ENCODE measurements at regions not wholly inside any gene's neighbourhood (a gene's known extent, or its start where the extent isn't known, plus 50 kb on each side); places are given as distances from the start of the nearest gene placed in this dataset.
A peak's percentile ranks its signal among the peaks of the same experiment; 100 is the strongest.
"Not testable (repeated sequence)": the region's sequence is repeated elsewhere in the genome, so short reads cannot be mapped to it uniquely, and the experiment has no call there.

DNA sequence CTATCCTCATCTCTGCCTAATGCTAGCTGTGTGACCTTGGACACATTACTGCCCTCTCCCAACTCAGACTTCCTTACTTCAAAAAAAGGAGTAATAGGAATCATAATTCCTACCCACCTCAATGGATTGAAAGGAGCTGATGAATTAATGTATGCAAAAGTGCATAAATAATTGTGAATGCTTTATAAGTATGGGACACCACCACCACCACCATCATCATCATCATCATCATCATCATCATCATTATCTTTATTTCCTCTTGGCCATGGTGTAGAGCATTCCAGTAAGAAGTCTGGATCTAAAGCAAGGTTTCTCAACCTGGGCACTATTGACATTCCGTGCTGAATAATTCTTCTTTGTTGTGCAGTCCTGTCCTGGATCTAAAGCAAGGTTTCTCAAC lies 282.5 kb downstream of the MEX3B start:
- no peak for DNase-seq

DNA sequence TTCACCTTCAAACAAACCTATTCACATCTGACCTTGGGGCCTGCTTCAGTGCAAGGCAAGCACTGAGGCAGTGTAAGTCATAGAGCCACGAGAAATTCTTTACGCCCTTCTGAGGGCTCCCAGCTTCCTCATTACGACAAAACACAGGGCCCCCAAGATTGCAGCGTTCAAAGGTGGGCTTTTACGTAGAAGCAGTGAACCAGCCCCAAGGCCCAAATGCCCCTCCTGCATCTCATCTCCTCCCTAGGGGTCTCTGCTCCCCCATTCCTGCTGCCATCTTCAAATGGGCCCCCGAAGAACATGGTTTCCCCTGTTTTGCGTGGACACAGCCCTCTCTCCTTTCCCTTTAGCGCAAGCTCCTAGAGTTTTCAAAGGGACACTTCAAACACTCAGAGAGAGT lies 285.1 kb downstream of the MEX3B start:
- DNase-seq = no peak

DNA sequence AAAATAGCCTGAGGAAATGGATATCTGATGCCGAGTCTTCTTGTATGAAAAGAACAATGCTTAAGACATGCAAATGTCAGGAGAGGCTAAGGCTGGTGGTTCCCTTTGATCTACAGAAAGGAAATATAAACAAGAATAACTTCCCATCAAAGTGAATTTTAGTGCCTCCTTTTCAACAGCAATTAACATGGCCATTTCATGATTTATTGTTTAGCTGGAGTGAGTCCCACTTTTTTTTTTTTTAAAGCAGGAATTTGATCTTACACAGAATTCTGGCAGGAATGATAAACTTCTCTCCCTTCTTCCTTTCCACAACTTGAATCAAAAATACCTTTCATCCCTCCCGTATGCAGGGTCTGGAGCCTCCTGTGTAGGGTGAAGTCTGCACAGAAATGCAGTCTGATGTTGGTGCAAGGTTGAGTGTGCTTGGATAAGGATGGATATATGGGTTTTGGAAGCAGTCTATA lies 287.0 kb downstream of the MEX3B start:
- no peak for DNase-seq

DNA sequence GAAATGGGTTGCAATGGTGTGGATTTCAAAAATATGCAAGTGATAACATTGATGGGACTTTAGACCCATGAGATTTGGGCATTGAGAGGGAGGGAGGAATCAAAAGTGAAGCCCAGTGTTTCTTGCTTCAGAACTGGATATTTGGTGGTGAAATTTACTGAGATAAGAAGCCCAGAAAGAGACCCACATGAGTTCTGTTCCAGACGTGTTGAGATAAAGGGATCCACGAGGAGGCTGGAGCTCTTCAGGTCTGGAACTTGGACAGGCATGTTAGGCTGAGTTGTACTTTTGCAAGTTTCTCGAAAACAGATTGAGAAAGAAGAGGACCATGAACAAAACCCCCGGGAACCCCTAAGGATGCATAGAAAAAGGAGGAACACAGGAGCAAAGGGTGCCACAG lies 290.2 kb downstream of the MEX3B start:
- no peak for DNase-seq

DNA sequence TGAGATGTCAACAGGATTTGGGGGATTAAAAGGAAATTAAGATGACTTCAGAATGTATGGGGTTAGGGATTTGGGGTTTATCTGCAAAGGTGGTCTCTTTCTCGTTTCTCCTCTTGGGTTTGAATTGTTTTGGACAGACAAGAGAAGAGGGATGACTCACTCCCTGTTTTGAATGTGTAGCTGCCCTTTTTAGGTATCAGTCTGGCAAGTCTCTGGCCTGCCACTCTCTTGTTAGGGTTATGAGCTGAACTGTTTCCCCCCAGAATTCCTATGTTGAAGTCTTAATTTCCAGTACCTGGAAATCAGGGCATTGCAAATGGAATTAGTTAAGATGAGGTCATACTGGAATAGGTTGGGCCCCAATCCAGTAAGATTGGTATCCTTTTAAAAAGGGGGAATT lies 291.7 kb downstream of the MEX3B start:
- DNase-seq = no peak

DNA sequence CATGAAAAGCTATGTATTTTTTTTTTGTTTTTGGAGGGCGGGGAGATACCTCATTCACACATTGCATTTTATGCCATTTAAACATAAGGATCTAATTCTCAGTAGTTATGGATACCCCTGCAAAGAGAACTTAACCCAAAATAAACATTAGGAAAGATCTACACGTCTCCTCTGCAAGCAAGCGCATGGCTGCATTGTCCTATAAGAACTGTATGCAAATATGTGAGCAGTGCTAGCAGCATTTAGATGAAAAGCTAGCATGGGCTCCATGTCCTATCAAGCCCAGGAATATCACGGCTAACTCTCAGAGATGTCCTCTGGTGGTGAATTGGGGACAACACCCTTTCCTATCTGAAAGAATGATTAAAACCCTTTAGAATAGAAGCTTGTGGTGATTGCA lies 292.8 kb downstream of the MEX3B start:
- no peak for DNase-seq

DNA sequence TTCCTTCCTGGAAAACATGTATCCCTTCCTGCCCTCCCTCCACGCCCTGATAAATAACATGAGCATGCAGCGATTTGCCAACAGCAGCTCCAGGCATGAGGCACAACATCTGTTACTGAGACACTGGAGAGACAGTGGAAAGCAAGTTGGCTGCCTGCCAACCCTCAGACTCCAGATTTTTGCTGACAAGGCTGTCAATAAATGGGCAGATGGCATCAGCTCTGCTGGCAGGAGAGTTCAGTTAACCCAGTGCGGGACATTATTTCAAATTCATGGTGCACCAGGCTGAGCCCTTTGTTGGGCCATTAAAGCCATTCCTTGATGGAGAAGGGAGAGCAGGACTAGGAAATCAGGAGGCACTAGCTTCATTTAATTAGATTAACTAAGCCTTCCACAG lies 293.3 kb downstream of the MEX3B start:
- peak; percentile 11 for DNase-seq

DNA sequence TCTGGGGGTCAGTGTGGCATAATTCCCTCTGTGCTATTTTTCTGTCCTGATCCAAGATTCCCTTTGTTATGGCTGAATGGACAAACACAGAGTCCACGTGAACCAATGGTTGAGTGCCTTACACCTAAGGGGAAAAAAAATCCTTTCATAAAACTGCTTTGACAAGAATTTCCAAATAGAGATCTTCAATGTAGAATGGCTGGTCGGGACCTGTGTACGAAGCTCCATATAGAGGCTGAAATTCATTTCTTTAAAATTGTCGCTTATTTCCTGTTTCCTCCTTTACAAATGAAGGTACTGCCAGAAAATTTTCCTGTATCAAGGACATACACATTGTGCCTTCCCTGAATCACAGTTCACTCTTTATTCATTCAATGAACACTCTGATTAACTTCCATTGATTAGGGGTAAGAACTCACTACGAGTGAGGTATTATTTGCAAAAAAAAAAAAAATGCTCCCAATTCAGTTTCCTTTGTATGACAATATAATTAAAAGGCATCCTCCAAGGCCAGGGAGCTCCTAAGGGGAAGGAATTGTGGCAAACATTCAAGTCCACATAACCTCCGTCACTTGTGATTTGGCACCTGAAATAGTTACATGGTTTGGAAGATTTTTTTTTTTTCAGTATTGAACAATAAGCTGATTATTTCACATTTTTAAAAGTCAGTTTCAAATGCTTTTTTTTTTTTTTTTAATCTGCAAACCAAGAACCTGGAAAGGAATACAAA lies 293.8 kb downstream of the MEX3B start:
- no peak for DNase-seq

DNA sequence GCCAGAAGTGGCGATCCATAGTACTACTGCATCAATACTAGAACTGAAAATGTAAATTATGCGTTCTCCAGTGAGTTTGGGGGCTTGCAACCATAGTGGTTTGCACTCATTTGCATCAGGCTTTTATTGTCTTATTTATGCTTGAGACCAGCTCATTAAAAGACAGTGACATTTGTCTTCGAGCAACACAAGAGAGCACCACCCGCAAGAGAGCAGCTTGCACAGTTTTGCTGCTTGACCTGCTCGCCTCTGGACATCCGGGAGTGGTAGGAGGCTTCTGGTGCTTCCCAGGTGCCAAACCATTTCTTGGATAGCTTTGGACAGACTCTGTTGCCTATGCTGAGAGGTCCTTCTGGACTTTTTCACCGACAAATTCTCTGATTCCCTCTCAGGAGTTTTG lies 294.6 kb downstream of the MEX3B start:
- no peak for DNase-seq

DNA sequence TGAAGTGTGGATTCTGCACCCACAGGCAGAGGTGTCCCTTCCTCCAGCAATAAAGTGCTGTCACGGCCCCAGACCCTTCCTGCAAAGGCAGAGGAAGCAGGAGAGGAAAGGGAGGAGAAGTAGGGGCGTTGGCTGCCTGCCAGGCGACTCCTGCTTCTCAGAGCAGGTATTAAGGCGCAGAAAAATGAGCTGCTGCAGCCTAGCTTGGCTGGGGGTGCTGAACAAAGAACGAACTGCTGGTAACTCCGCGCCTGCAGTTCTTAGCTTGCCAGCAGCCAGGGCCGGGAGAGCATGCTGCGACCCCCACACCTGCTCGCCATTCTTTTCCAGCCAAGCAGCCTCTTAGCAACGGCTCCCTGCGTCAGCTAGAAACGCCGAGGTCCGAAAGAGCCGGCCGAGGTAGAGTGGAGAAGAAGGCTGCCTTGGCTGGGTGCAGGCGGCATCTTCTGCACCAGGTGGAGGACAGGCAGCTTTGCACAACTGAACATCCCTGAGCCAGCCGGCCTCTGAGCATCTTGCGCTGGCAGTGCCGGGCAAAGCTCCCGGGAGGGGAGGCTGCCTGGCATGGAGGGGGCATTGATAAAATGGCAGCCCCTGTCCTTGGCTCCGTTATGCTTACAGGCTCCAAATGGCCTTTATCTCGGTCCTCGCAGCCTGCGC lies 296.0 kb downstream of the MEX3B start:
- DNase-seq = no peak

DNA sequence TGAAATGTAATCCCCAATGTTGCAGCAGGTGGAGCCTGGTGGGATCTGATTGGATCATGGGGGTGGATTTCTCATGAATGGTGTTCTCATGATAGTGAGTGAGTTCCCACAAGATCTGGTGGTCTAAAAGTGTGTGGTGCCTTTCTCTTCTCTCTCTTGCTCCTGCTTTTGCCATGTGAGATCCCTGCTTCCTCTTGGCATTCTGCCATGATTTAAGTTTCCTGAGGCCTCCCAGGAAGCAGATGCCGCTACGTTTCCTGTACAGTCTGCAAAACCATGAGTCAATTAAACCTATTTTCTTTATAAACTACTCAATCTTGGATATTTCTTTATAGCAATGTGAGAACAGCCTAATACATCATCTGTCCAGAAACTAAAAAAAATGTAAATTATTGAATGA lies 298.3 kb downstream of the MEX3B start:
- no peak for DNase-seq

DNA sequence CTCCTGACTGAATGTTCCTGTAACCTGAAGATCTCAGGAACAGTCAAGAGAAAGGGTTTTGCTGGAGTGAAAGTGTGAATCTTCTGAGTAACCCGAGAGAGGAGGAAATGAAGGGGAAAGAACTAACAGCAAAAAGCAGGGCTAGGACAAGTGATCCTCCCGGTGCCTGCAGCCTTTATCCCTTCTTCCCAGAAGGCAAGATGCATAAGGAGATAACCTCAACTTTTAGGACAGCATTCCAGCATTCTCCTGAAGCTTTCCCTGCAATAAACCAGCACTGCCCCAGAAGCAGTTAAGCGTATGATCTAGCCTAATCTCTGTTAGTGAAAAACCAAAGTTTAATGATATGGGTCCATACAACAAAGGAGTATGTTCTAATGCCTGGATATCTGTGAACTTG lies 298.8 kb downstream of the MEX3B start:
- no peak for DNase-seq

DNA sequence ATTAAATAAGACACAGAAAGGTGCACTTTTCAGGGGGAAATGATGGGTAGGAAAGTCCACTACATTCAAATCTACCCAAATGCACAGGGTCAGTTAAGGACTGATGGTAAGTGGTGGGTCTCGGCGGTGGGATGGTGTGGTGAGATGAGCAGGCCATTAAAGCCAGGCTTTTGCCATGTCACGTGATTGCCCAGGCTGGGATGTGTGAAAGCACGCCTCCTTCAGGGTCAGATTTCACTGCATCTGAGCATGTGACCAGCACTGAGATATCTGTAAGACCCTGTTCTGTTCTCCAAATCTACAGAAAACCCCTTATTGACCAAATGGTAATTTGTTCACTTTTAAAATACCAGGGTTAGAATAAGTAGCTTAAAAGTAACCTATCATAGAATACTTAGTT lies 301.5 kb downstream of the MEX3B start:
- DNase-seq = no peak

DNA sequence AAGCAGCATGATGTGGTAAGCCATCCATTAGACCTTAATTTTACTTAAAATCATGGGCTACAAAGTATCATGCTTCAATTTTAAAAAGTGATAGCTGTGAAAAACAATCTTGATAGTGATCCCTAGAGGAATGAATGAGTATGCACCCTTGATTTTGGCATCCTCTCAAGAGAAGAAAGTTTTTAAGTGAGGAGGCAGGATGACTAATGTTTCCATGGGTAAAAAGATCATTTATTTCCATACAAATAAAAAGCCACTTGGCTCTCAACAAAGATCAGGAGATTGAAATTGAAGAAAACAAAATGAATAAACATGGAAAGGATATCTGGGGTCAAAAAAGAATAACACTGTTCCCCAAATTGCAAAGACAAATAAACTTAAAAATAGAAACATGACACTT lies 305.4 kb downstream of the MEX3B start:
- DNase-seq = no peak

DNA sequence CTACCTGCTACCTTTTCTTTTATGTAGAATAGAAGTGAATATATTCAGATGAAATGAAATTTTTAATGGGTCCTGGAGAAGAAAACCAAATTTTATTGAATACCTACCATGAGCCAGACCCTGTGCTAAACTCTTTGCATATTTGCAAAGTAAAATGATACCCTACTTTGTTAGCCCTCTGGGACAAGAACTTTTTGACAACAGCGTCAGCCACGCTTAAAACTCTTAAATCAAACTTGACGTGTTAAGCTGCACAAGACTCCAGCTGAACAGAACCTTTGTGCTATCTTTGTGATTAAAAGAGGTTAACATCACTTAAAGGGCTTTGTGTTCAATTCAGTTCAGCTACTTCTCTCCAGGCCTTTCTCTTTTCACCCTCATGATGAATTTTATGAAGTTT lies 316.5 kb downstream of the MEX3B start:
- no peak for DNase-seq

DNA sequence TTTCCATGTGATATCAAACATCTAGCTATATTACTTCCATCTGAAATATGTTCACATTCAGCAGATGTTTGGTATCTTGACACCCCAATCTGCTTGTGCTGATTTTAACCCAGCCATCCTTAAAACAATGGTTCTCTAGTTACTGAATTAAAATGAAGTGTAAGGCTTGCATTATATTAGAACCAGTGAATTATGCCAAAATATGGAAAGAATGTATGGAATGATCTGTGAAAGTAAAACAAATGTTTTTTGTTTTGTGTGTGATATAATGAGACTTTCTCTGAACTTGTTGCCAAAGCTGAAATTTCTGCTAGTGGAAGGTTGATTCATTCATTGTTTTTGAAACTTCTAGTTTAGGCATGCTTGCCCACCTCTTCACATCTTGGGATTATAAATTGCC lies 317.1 kb downstream of the MEX3B start:
- no peak for DNase-seq

DNA sequence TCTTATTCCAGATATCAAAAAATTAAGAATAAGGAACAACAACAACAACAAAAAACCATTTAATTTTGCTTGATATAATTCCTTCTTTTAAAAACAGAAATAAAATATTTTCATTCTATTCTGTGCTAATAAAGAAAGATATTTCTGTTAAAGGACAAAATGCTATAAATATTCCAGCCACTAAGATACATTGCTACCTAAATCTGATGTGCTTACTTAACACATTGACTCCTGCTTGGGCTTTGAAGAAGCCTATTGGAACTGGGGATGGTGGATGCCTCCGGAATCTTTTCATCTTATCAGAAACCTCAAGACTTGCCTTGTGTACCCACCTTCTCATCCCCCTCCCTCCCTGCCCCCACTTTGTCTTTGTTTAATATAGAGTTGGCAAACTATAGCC lies 320.2 kb downstream of the MEX3B start:
- DNase-seq = no peak

DNA sequence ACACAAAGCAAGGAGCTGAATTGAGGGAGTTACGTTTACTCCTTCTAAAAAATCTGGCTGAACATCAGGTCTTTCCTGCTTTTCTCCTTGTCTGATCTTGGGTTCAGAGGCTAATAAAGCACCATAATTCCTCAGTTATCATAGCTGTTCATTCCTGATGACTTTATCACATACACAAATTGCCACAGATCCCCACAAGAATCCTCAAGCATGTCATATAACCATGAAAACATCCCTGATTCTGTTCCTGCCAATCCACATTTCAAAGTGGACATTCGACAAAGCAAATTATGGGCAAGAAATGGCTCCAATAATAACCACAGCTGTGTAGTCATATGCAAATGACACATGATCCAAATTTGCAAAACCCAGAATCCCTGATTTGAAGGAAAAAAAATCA lies 321.3 kb downstream of the MEX3B start:
- DNase-seq = peak; percentile 34

DNA sequence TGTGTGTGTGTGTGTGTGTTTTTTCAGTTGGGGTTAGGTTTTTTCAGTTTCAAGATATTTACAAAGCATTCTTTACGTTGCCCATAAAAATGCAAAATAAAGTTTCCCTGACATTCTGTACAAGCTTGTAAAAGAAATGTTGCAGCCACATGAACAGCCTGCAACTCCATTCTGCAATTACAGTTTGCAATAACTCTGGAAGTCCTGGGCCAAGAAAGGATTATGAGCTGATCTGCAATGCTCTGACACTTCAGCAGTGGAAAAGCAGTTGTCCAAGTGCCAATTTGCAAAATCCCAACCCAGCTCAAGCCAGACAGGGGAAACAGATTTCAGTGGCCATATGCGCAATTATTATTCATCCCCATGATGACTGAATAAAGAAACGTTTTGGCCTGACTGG lies 322.1 kb downstream of the MEX3B start:
- no peak for DNase-seq

DNA sequence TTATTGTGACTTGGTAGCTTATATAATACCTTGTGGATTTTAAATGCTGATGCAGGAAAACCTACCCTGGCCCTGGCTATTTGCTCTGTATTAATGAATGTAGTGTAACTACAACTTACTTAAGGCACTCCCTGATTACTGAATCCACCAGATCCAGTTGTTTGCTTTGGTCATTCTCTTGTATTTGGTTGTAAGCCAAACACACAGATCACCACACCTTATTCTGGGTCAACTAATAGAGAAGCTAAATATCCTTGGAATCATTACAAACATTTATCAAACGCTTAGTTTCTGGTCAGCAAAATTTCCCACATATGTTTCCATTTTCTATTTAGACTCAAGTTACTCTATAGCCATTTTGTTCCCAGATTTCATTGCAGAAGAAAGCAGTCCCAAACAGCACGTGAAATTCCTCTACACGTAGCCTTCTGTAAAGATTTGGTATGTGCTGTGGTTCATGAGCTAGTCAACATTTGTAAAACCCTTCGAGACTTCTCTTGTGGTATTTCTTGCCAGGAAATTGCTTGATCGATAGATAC lies 322.6 kb downstream of the MEX3B start:
- DNase-seq = no peak

DNA sequence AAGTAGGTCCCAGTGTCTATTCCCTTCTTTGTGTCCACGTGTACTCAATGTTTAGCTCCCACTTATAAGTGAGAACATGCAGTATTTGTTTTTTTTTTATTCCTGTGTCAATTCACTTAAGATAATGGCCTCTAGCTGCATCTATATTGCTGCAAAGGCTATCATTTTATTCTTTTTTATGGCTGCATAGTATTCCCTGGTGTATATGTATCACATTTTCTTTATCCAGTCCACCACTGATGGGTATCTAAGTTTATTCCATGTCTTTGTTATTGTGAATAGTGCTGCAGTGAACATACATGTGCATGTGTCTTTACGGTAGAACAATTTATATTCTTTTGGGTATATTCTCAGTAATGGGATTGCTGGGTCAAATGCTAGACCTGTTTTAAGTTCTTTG lies 329.4 kb downstream of the MEX3B start:
- DNase-seq = not testable (repeated sequence)

DNA sequence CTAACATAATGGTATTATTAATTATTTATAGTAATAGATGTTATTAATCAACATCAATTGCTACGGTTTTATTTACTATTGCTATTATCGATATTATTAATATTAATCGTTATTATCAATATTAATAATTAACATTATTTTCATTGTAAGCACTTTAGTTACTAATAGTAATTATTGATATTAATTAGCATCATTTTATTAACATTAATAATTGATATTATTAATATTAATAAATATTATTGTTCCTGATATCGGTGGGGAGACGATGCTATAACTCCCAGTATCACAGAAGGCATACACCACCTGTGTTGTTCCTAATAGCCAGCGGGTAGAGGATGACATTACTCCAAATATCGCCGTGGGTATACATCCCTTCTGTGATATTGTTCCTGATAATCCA lies 335.5 kb downstream of the MEX3B start:
- DNase-seq = no peak

DNA sequence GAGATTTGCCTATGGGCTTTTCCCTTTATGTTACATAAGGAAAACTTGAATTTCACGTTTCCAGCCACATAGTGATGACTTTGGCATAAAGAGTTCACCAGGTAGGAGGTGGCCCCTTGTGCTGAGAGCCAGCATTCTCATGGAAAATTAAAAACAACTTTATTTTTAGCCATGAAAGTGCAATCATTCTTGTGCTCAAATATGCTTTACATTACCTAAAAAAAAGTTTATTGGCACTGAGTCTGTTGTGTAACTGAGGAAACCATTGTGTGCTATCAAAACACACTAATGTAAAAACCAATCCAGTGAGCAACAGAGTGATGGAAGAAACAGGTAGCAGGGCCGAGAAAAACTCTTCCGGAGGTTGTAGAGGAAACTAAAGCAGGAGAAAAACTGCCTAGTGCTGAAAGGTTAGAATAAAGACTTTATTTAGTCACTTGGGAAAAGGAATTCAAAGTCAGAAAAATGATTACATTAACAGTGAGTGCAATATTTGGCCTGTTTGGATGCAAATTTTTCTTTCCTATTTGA lies 332.9 kb upstream of the TMC3 start:
- not testable (repeated sequence) for DNase-seq

DNA sequence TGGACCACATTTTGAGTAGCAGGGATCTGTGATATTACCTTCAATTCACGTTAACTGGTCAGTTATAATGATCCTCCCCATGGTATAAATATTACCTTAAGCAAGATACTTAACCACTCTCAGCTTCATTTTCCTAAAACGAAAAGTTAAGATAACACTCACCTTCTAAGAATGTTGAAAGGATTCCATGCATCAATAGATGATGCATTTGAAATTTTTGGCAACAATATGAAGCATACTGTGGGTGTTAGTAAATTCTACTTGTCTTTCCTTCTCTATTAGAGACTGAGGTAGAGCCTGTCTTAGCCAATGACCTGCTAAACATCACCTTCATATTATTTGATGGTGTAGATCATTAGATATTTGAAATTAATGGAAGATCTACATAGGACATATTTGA lies 331.7 kb upstream of the TMC3 start:
- DNase-seq = not testable (repeated sequence)

Data from NCI-H1048 (cell line).